HG03039 (cell line): ENCODE measurements at regions not wholly inside any gene's neighbourhood (a gene's known extent, or its start where the extent isn't known, plus 50 kb on each side); places are given as distances from the start of the nearest gene placed in this dataset.
"Not testable (repeated sequence)": the region's sequence is repeated elsewhere in the genome, so short reads cannot be mapped to it uniquely, and the experiment has no call there.

Experiments used
- ATAC-seq: cut with Tn5 transposase; IDR thresholded peaks from one replicate; pipeline ENCODE4 v1.9.1; 2021; ENCODE audit warnings: mild to moderate bottlenecking, moderate library complexity; ENCODE audit not compliant: unreplicated experiment

- no peak for ATAC-seq
These were observed 168.6 kb downstream of the SEMA6D start for GRCh38 chr15:47885920-47886319.

- no peak for ATAC-seq
These were observed 170.0 kb downstream of the SEMA6D start for GRCh38 chr15:47887241-47887800.

- no peak for ATAC-seq
These were observed 171.2 kb downstream of the SEMA6D start for GRCh38 chr15:47888385-47889100.

GRCh38 chr15:47890397-47891150 lies 173.3 kb downstream of the SEMA6D start:
- ATAC-seq, result no peak

GRCh38 chr15:47897525-47897924 lies 180.2 kb downstream of the SEMA6D start:
- ATAC-seq, result no peak

GRCh38 chr15:47900751-47901150 lies 183.4 kb downstream of the SEMA6D start:
- ATAC-seq, result no peak

GRCh38 chr15:47903368-47903767 lies 186.1 kb downstream of the SEMA6D start:
- ATAC-seq, result no peak

- no peak for ATAC-seq
These were observed 191.2 kb downstream of the SEMA6D start for GRCh38 chr15:47908486-47908885.

- ATAC-seq, result no peak
These were observed 191.8 kb downstream of the SEMA6D start for GRCh38 chr15:47908950-47909670.

GRCh38 chr15:47912910-47913309 lies 195.6 kb downstream of the SEMA6D start:
- ATAC-seq, result not testable (repeated sequence)

GRCh38 chr15:47917881-47918280 lies 200.6 kb downstream of the SEMA6D start:
- no peak for ATAC-seq

GRCh38 chr15:47918877-47919276 lies 201.6 kb downstream of the SEMA6D start:
- no peak for ATAC-seq

- ATAC-seq, result no peak
These were observed 196.4 kb upstream of the SLC24A5 start for GRCh38 chr15:47924381-47924780.

GRCh38 chr15:47929138-47929803 lies 191.5 kb upstream of the SLC24A5 start:
- no peak for ATAC-seq

- ATAC-seq, result no peak
These were observed 188.5 kb upstream of the SLC24A5 start for GRCh38 chr15:47932261-47932660.

- no peak for ATAC-seq
These were observed 187.7 kb upstream of the SLC24A5 start for GRCh38 chr15:47932951-47933641.

- no peak for ATAC-seq
These were observed 186.9 kb upstream of the SLC24A5 start for GRCh38 chr15:47933865-47934264.

- ATAC-seq, result no peak
These were observed 186.4 kb upstream of the SLC24A5 start for GRCh38 chr15:47934342-47934741.

- no peak for ATAC-seq
These were observed 183.0 kb upstream of the SLC24A5 start for GRCh38 chr15:47937834-47938233.

- ATAC-seq, result no peak
These were observed 176.0 kb upstream of the SLC24A5 start for GRCh38 chr15:47944637-47945288.
